ENCODE measurements at regions not wholly inside any gene's neighbourhood (a gene's known extent, or its start where the extent isn't known, plus 50 kb on each side); places are given as distances from the start of the nearest gene placed in this dataset.
"Not testable (repeated sequence)": the region's sequence is repeated elsewhere in the genome, so short reads cannot be mapped to it uniquely, and the experiment has no call there.

GRCh38 chr2:236836028-236836427 is 249.7 kb upstream of the COPS8 start:
- DNase-seq = not testable (repeated sequence)

- DNase-seq = no peak
Observed at GRCh38 chr2:236840215-236840614, 245.5 kb upstream of the COPS8 start.

GRCh38 chr2:236840857-236841256 is 244.8 kb upstream of the COPS8 start:
- no peak for DNase-seq

GRCh38 chr2:236841389-236841788 is 244.3 kb upstream of the COPS8 start:
- DNase-seq = no peak

- no peak for DNase-seq
Observed at GRCh38 chr2:236843161-236843968, 242.3 kb upstream of the COPS8 start.

GRCh38 chr2:236844711-236845110 is 241.0 kb upstream of the COPS8 start:
- no peak for DNase-seq

- no peak for DNase-seq
Observed at GRCh38 chr2:236847023-236847422, 238.7 kb upstream of the COPS8 start.

- DNase-seq = no peak
Observed at GRCh38 chr2:236847538-236848263, 238.0 kb upstream of the COPS8 start.

GRCh38 chr2:236848501-236848900 is 237.2 kb upstream of the COPS8 start:
- no peak for DNase-seq

GRCh38 chr2:236849508-236849907 is 236.2 kb upstream of the COPS8 start:
- no peak for DNase-seq

GRCh38 chr2:236849940-236850339 is 235.7 kb upstream of the COPS8 start:
- no peak for DNase-seq

- no peak for DNase-seq
Observed at GRCh38 chr2:236851187-236851586, 234.5 kb upstream of the COPS8 start.

- DNase-seq = no peak
Observed at GRCh38 chr2:236852100-236852976, 233.4 kb upstream of the COPS8 start.

GRCh38 chr2:236852977-236853374 is 232.7 kb upstream of the COPS8 start:
- no peak for DNase-seq

GRCh38 chr2:236853585-236854051 is 232.1 kb upstream of the COPS8 start:
- no peak for DNase-seq

GRCh38 chr2:236855176-236855865 is 230.4 kb upstream of the COPS8 start:
- no peak for DNase-seq

GRCh38 chr2:236855866-236856847 is 229.5 kb upstream of the COPS8 start:
- DNase-seq = no peak

GRCh38 chr2:236856848-236857235 is 228.8 kb upstream of the COPS8 start:
- no peak for DNase-seq

- no peak for DNase-seq
Observed at GRCh38 chr2:236857246-236857645, 228.4 kb upstream of the COPS8 start.

GRCh38 chr2:236857781-236858180 is 227.9 kb upstream of the COPS8 start:
- DNase-seq = no peak

GRCh38 chr2:236858661-236859060 is 227.0 kb upstream of the COPS8 start:
- DNase-seq = no peak
